VCaP (cell line): ENCODE measurements at regions not wholly inside any gene's neighbourhood (a gene's known extent, or its start where the extent isn't known, plus 50 kb on each side); places are given as distances from the start of the nearest gene placed in this dataset.

Source experiments
- H3K27ac ChIP-seq: fragments of 450-650 bp; 2 replicates; pipeline ENCODE4 v1.5.1; 2017
- CTCF ChIP-seq: fragments of 450-650 bp; conservative IDR thresholded peaks from 2 replicates; pipeline ENCODE4 v1.5.1; 2017; ENCODE audit warnings: mild to moderate bottlenecking, moderate library complexity

GRCh38 chrX:55326985-55327384 lies 62.3 kb upstream of the PAGE3 start:
- TF ChIP-seq CTCF: no peak
- no peak overlapping the region for H3K27ac ChIP-seq

- no peak overlapping the region for H3K27ac ChIP-seq
- TF ChIP-seq CTCF: no peak
Measured at GRCh38 chrX:55335296-55335695, 70.6 kb upstream of the PAGE3 start.

- TF ChIP-seq CTCF: no peak
- no peak overlapping the region for H3K27ac ChIP-seq
Measured at GRCh38 chrX:55336176-55336575, 71.5 kb upstream of the PAGE3 start.

- no peak for TF ChIP-seq CTCF
- H3K27ac ChIP-seq: no peak overlapping the region
Measured at GRCh38 chrX:55340896-55341433, 76.2 kb upstream of the PAGE3 start.

GRCh38 chrX:55342533-55343501 lies 78.1 kb upstream of the PAGE3 start:
- H3K27ac ChIP-seq: no peak overlapping the region
- peak; percentile 80 for TF ChIP-seq CTCF

- no peak for TF ChIP-seq CTCF
- H3K27ac ChIP-seq: no peak overlapping the region
Measured at GRCh38 chrX:55356609-55357008, 91.9 kb upstream of the PAGE3 start.

- no peak for TF ChIP-seq CTCF
- H3K27ac ChIP-seq: no peak overlapping the region
Measured at GRCh38 chrX:55357236-55357635, 92.5 kb upstream of the PAGE3 start.
